ENCODE measurements at regions not wholly inside any gene's neighbourhood (a gene's known extent, or its start where the extent isn't known, plus 50 kb on each side); places are given as distances from the start of the nearest gene placed in this dataset.
A peak's percentile ranks its signal among the peaks of the same experiment; 100 is the strongest.

DNA sequence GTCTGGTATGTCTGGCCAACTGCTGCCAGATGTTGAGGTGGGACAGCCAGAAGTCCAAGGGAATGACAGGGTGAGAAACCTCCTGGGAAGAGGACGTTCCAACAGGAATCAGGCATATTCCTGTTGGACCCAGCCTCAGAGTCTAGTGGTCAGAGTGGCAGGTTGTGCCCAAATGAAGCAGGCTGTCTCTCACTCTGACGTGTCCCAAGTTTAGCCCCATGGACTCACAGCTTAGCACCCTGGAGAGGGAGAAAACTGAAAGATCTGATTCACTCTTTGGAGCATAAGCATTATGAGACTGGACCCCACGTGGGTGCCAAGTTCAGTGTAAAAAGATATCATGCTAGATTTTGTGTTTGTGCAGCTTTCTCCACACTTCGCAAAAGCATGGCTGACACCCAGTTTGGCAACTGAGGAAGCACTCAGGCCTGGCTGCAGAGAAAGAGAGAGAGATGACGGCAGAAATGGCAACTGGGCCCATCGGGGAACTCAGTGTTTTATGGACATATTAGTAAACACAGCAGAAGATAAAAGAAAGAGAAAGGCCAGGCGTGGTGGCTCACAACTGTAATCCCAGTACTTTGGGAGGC lies 88.2 kb upstream of the LMCD1 start:
- no peak for TF ChIP-seq CTCF (IDR thresholded peaks at IDR 0.05)
- intact Hi-C loops (cut with DNase I): no loop called here
- H3K27me3 ChIP-seq: no peaks in the 10 kb centered on the region
- no peak overlapping the region for H3K4me3 ChIP-seq
- peaks cover 4% of the 10 kb centered on the region for H3K4me1 ChIP-seq
- no peak for DNase-seq
- no peaks in the 10 kb centered on the region for H3K9me3 ChIP-seq
- H3K36me3 ChIP-seq: no peaks in the 10 kb centered on the region
- H3K27ac ChIP-seq: no peak overlapping the region
- ATAC-seq: no peak

- peak; percentile 86 for ATAC-seq
- H3K4me3 ChIP-seq: peak overlapping the region; percentile 17
- intact Hi-C loops (cut with DNase I): no loop called here
Measured at GRCh38 chr3:8416965-8417364, 84.7 kb upstream of the LMCD1 start.

GRCh38 chr3:8420612-8421011 lies 81.0 kb upstream of the LMCD1 start:
- no peak for ATAC-seq
- Histone ChIP-seq H3K4me3 (no peak overlapping the region), H3K27ac (no peak overlapping the region), H3K27me3 (no peaks in the 10 kb centered on the region), H3K4me1 (peaks cover 4% of the 10 kb centered on the region), H3K9me3 (no peaks in the 10 kb centered on the region), H3K36me3 (no peaks in the 10 kb centered on the region)
- no peak for DNase-seq
- intact Hi-C loops (cut with DNase I): no loop called here
- TF ChIP-seq CTCF (IDR thresholded peaks at IDR 0.05): no peak

More at GRCh38 chr3:8416965-8417364, 84.7 kb upstream of the LMCD1 start:
- H3K27ac ChIP-seq: no peak overlapping the region
- peaks cover 4% of the 10 kb centered on the region for H3K4me1 ChIP-seq
- H3K27me3 ChIP-seq: no peaks in the 10 kb centered on the region
- DNase-seq: peak; percentile 73
- no peak for TF ChIP-seq CTCF (IDR thresholded peaks at IDR 0.05)
- H3K9me3 ChIP-seq: no peaks in the 10 kb centered on the region
- H3K36me3 ChIP-seq: no peaks in the 10 kb centered on the region

DNA sequence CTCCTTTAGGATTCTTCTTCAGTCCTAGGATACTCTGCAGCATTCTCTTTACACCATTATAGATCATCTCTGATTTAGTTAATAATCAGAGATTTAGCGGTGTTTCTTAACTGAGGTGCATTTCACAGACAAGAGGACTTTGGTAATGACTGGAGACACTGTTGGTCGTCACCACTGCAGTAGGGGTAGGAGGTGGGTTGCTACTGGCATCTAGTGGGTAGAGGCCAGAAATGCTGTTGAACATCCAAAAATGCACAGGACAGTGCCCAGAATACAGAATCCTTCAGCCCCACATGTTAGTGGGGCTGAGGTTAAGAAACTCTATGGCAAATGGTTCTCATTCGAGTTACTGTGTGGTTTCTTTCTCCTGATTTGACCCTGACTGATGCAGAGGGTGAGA lies 80.4 kb upstream of the LMCD1 start:
- Histone ChIP-seq H3K27me3 (no peaks in the 10 kb centered on the region), H3K4me3 (no peak overlapping the region), H3K4me1 (peaks cover 4% of the 10 kb centered on the region), H3K36me3 (no peaks in the 10 kb centered on the region), H3K9me3 (no peaks in the 10 kb centered on the region), H3K27ac (no peak overlapping the region)
- no peak for TF ChIP-seq CTCF (IDR thresholded peaks at IDR 0.05)
- DNase-seq: no peak
- no peak for ATAC-seq
- intact Hi-C loops (cut with DNase I): no loop called here

GRCh38 chr3:8421711-8422110 lies 79.9 kb upstream of the LMCD1 start:
- TF ChIP-seq CTCF (IDR thresholded peaks at IDR 0.05): no peak
- no peaks in the 10 kb centered on the region for H3K9me3 ChIP-seq
- H3K36me3 ChIP-seq: no peaks in the 10 kb centered on the region
- intact Hi-C loops (cut with DNase I): no loop called here
- DNase-seq: no peak
- H3K27me3 ChIP-seq: no peaks in the 10 kb centered on the region
- peaks cover 4% of the 10 kb centered on the region for H3K4me1 ChIP-seq
- H3K27ac ChIP-seq: no peak overlapping the region
- H3K4me3 ChIP-seq: no peak overlapping the region
- no peak for ATAC-seq

DNA sequence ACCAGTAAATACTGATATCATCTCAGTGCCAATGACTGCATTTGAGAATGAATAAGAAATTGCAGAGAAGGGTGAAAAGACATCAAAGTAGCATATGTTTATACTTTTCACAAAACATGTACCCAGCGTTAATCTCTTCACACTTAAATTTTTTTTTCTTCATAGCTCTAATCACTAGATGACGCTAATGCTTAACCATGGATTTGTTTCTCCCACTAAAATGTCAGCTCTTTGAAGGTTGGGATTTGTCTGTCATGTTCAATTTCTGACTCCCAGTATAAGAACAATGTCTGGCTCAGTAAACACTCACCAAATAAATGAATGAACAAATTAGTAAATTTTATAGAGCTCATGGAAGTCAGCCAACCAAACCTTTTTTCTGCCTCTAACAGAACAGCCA lies 78.3 kb upstream of the LMCD1 start:
- H3K27ac ChIP-seq: no peak overlapping the region
- H3K27me3 ChIP-seq: no peaks in the 10 kb centered on the region
- no peak for DNase-seq
- H3K4me1 ChIP-seq: no peaks in the 10 kb centered on the region
- no peaks in the 10 kb centered on the region for H3K36me3 ChIP-seq
- intact Hi-C loops (cut with DNase I): no loop called here
- H3K4me3 ChIP-seq: no peak overlapping the region
- no peak for ATAC-seq
- no peak for TF ChIP-seq CTCF (IDR thresholded peaks at IDR 0.05)
- no peaks in the 10 kb centered on the region for H3K9me3 ChIP-seq

Measured in upper lobe of right lung (tissue), 1 donor.